ENCODE measurements at regions not wholly inside any gene's neighbourhood (a gene's known extent, or its start where the extent isn't known, plus 50 kb on each side); places are given as distances from the start of the nearest gene placed in this dataset.

DNA sequence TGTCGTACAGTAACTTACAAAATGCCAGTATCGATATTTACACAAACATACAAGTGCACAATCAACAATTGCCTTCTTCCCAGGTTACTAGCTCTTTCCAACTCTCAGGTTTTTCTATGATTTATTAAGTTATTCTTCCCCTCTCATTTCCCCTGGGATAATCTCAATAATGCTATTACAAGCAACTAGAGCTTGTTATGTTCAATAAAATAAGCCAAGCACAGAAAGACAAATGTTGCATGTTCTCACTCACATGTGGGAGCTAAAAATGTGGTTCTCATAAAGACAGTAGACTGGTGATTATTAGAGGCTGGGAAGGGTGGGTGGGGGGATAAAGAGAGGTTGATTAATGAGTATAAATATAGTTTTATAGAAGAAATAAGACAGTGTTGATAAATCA, 577.1 kb downstream of the HACE1 start:
- in situ Hi-C loops (cut with MboI) (no loop called here), intact Hi-C loops (cut with micrococcal nuclease) (no loop called here)
- Histone ChIP-seq H3K4me1 (replicated peaks in 1 of 2; ENCODE audit: control insufficient read depth in 2 of 2, insufficient read depth in 2 of 2, low read length in 2 of 2) (no peaks in the 10 kb centered on the region), H3K27me3 (ENCODE audit: control insufficient read depth in 2 of 2, insufficient read depth in 2 of 2, low read length in 2 of 2) (no peaks in the 10 kb centered on the region), H3K9me1 (ENCODE audit: control insufficient read depth, insufficient read depth, low read length) (no peaks in the 10 kb centered on the region), H3K4me3 (no peak overlapping the region), H3K9me3 (replicated peaks; ENCODE audit: control insufficient read depth, insufficient read depth, low read depth, low read length) (no peaks in the 10 kb centered on the region), H3K36me3 (ENCODE audit: control insufficient read depth, insufficient read depth, low read length) (no peaks in the 10 kb centered on the region), H4K20me1 (replicated peaks; ENCODE audit: control insufficient read depth, insufficient read depth, low read length) (no peaks in the 10 kb centered on the region), H3K79me2 (ENCODE audit: control insufficient read depth, insufficient read depth, low read length) (no peaks in the 10 kb centered on the region), H3K9ac (ENCODE audit: insufficient read depth in 1 of 2, low read depth in 2 of 2, low read length in 2 of 2) (no peak overlapping the region), H3K27ac (ENCODE audit: extremely low read depth, low read depth, low read length) (no peak overlapping the region), H2AFZ (ENCODE audit: low read depth, low read length) (no peak overlapping the region), H3K4me2 (ENCODE audit: insufficient read depth, low read length) (no peak overlapping the region)
- TF ChIP-seq CREB3 (tag; conservative IDR thresholded peaks at IDR 0.05; ENCODE audit: low read depth): no peak
- no peak for TF ChIP-seq EP300 (IDR thresholded peaks at IDR 0.05; ENCODE audit: low read length)
- TF ChIP-seq CBX5 (IDR thresholded peaks at IDR 0.05; ENCODE audit: borderline replicate concordance, low read depth): no peak
- TF ChIP-seq ZNF699 (CRISPR knock-in tag; IDR thresholded peaks at IDR 0.05; ENCODE audit: insufficient replicate concordance): no peak
- no peak for TF ChIP-seq ZSCAN32 (CRISPR knock-in tag; IDR thresholded peaks at IDR 0.05)
- TF ChIP-seq CCAR2 (IDR thresholded peaks at IDR 0.05; ENCODE audit: low read depth, low read length): no peak
- TF ChIP-seq KAT7 (CRISPR knock-in tag; IDR thresholded peaks at IDR 0.05; ENCODE audit: borderline replicate concordance): no peak
- TF ChIP-seq, protein P1, sequence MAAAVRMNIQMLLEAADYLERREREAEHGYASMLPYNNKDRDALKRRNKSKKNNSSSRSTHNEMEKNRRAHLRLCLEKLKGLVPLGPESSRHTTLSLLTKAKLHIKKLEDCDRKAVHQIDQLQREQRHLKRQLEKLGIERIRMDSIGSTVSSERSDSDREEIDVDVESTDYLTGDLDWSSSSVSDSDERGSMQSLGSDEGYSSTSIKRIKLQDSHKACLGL (CRISPR knock-in tag; IDR thresholded peaks at IDR 0.05; ENCODE audit: borderline replicate concordance, poor library complexity, severe bottlenecking): no peak
- no peak for TF ChIP-seq SRSF1 (IDR thresholded peaks at IDR 0.05; ENCODE audit: low read depth, low read length)
- TF ChIP-seq PCBP2 (IDR thresholded peaks at IDR 0.05; ENCODE audit: low read depth, low read length, poor library complexity, severe bottlenecking): no peak
- TF ChIP-seq CCNT2 (IDR thresholded peaks at IDR 0.05; ENCODE audit: borderline replicate concordance, extremely low read depth, insufficient read length, low read depth, low read length): no peak
- no peak for TF ChIP-seq JUN (IDR thresholded peaks at IDR 0.05; ENCODE audit: borderline replicate concordance, low read depth, low read length)
- no peak for TF ChIP-seq JUN (CRISPR knock-in tag; IDR thresholded peaks at IDR 0.05; ENCODE audit: borderline replicate concordance)
- TF ChIP-seq ZNF444 (CRISPR knock-in tag; IDR thresholded peaks at IDR 0.05): no peak
- TF ChIP-seq MAFG (tag; conservative IDR thresholded peaks at IDR 0.05): no peak
- TF ChIP-seq ESRRB (CRISPR knock-in tag; IDR thresholded peaks at IDR 0.05; ENCODE audit: borderline replicate concordance): no peak
- 0% methylated on average over 2 of the region's 2 CpGs for WGBS (ENCODE audit: insufficient coverage, low coverage, missing lambda C conversion rate)
- ChIA-PET POLR2A (no interaction called here), CTCF (ENCODE audit: low intra/inter-chr PET ratio) (no interaction called here)
- ATAC-seq (no peak), FAIRE-seq (no peak), DNase-seq (ENCODE audit: extremely low read depth in 1 of 4, low spot score in 3 of 4) (no peak)
- no TSS peak for BruUV-seq (replicated peaks)
